Esophagus muscularis mucosa (tissue), 3 donors: ENCODE measurements at regions not wholly inside any gene's neighbourhood (a gene's known extent, or its start where the extent isn't known, plus 50 kb on each side); places are given as distances from the start of the nearest gene placed in this dataset.
"Not testable (repeated sequence)": the region's sequence is repeated elsewhere in the genome, so short reads cannot be mapped to it uniquely, and the experiment has no call there.

Source experiments
- CTCF ChIP-seq, 3 experiments: fragments of 200-600 bp in 2 of 3; fragments of 450-650 bp in 1 of 3; sonication (generic) in 2 of 3; IDR thresholded peaks; one replicate each; pipeline ENCODE4 v1.5.1; 2017 to 2019; ENCODE audit warnings: antibody characterized with exemption in 3 of 3, mild to moderate bottlenecking in 2 of 3, moderate library complexity in 1 of 3
- POLR2A ChIP-seq: fragments of 450-650 bp; IDR thresholded peaks from one replicate; pipeline ENCODE4 v1.6.1; 2017; ENCODE audit warnings: antibody characterized with exemption, moderate library complexity, mild to moderate bottlenecking, low read depth
- POLR2AphosphoS5 ChIP-seq, 2 donors: sonication (generic); formaldehyde crosslinking; IDR thresholded peaks; one replicate each; pipeline ENCODE4 v1.6.1; 2017; ENCODE audit warnings: antibody characterized with exemption in 2 of 2

- not testable (repeated sequence) for TF ChIP-seq CTCF (IDR thresholded peaks at IDR 0.05); POLR2AphosphoS5 (IDR thresholded peaks at IDR 0.05); POLR2A
Measured at GRCh38 chr10:20652424-20652823, 244.7 kb downstream of the NEBL start.
